H1 (cell line): ENCODE measurements at regions not wholly inside any gene's neighbourhood (a gene's known extent, or its start where the extent isn't known, plus 50 kb on each side); places are given as distances from the start of the nearest gene placed in this dataset.

Experiments
- CTCF ChIP-seq, 3 experiments: IDR thresholded peaks; 1 replicate in 2 of 3; 2 replicates in 1 of 3; pipeline versions ENCODE4 v1.5.1 to v1.6.1; 2011; ENCODE audit warnings: low read length in 3 of 3, mild to moderate bottlenecking in 3 of 3, inconsistent platforms in 2 of 3, low read depth in 1 of 3, moderate library complexity in 1 of 3; ENCODE audit not compliant: insufficient read depth in 1 of 3; ENCODE audit errors: control extremely low read depth in 1 of 3
- SP2 ChIP-seq: IDR thresholded peaks from 2 replicates; pipeline ENCODE4 v1.6.1; 2012; ENCODE audit warnings: mild to moderate bottlenecking, low read length, inconsistent platforms

GRCh38 chr12:88884600-88884999 lies 304.3 kb upstream of the KITLG start (continued):
- TF ChIP-seq SP2 (no peak), CTCF (IDR thresholded peaks at IDR 0.05; ENCODE audit: control extremely low read depth in 1 of 3, insufficient read depth in 1 of 3, low read depth in 1 of 3, low read length in 3 of 3) (no peak)
